ENCODE measurements at regions not wholly inside any gene's neighbourhood (a gene's known extent, or its start where the extent isn't known, plus 50 kb on each side); places are given as distances from the start of the nearest gene placed in this dataset.

- DNase-seq: no peak
These were observed 110.2 kb upstream of the IVNS1ABP start for GRCh38 chr1:185427264-185427663.

GRCh38 chr1:185426848-185427247 is 109.8 kb upstream of the IVNS1ABP start:
- no peak for DNase-seq

- DNase-seq: no peak
These were observed 108.1 kb upstream of the IVNS1ABP start for GRCh38 chr1:185425163-185425562.

GRCh38 chr1:185421485-185422107 is 104.6 kb upstream of the IVNS1ABP start:
- DNase-seq: no peak

- no peak for DNase-seq
These were observed 103.6 kb upstream of the IVNS1ABP start for GRCh38 chr1:185420588-185421081.

- peak; percentile 10 for DNase-seq
These were observed 102.7 kb upstream of the IVNS1ABP start for GRCh38 chr1:185419718-185420117.

- DNase-seq: no peak
These were observed 101.4 kb upstream of the IVNS1ABP start for GRCh38 chr1:185418472-185418871.

GRCh38 chr1:185412385-185413087 is 95.5 kb upstream of the IVNS1ABP start:
- no peak for DNase-seq

GRCh38 chr1:185409763-185410528 is 92.9 kb upstream of the IVNS1ABP start:
- no peak for DNase-seq

- DNase-seq: no peak
These were observed 92.3 kb upstream of the IVNS1ABP start for GRCh38 chr1:185409345-185409744.

GRCh38 chr1:185408700-185409270 is 91.7 kb upstream of the IVNS1ABP start:
- DNase-seq: no peak

- no peak for DNase-seq
These were observed 89.6 kb upstream of the IVNS1ABP start for GRCh38 chr1:185406691-185407009.

GRCh38 chr1:185406006-185406690 is 89.1 kb upstream of the IVNS1ABP start:
- no peak for DNase-seq

- DNase-seq: no peak
These were observed 88.0 kb upstream of the IVNS1ABP start for GRCh38 chr1:185404907-185405568.

- no peak for DNase-seq
These were observed 87.2 kb upstream of the IVNS1ABP start for GRCh38 chr1:185404291-185404690.

- DNase-seq: no peak
These were observed 85.9 kb upstream of the IVNS1ABP start for GRCh38 chr1:185402930-185403329.

- no peak for DNase-seq
These were observed 84.0 kb upstream of the IVNS1ABP start for GRCh38 chr1:185401019-185401418.

GRCh38 chr1:185400052-185400451 is 83.0 kb upstream of the IVNS1ABP start:
- peak; percentile 12 for DNase-seq

GRCh38 chr1:185398599-185398998 is 81.6 kb upstream of the IVNS1ABP start:
- DNase-seq: no peak

GRCh38 chr1:185398022-185398421 is 81.0 kb upstream of the IVNS1ABP start:
- no peak for DNase-seq

GRCh38 chr1:185397183-185397582 is 80.1 kb upstream of the IVNS1ABP start:
- DNase-seq: no peak

GRCh38 chr1:185396126-185396525 is 79.1 kb upstream of the IVNS1ABP start:
- DNase-seq: no peak
